Activated T-helper 1 cell treated with anti-CD3 and anti-CD28 coated beads, Interleukin-12 subunit alpha, Interleukin-12 subunit beta, Interleukin-2, Interleukin-4 antibody, amounts not matched to agents 30 ng/mL and 10 ng/mL and 1 ng/mL, durations not matched to agents 14 hours and 24 hours and 36 hours (primary cell): ENCODE measurements at regions not wholly inside any gene's neighbourhood (a gene's known extent, or its start where the extent isn't known, plus 50 kb on each side); places are given as distances from the start of the nearest gene placed in this dataset.
"Not testable (repeated sequence)": the region's sequence is repeated elsewhere in the genome, so short reads cannot be mapped to it uniquely, and the experiment has no call there.

Experiments used
- DNase-seq: peaks from one replicate; pipeline ENCODE4 v3.0.0; 2021; ENCODE audit warnings: low spot score
- H3K27ac Mint-ChIP-seq: one replicate; pipeline ENCODE4 v1.8.0; 2021; ENCODE audit warnings: mild to moderate bottlenecking, mixed read lengths
- H3K27me3 Mint-ChIP-seq: one replicate; pipeline ENCODE4 v1.8.0; 2022; ENCODE audit warnings: mild to moderate bottlenecking, moderate library complexity, mixed read lengths; ENCODE audit not compliant: insufficient read depth
- H3K36me3 Mint-ChIP-seq: one replicate; pipeline ENCODE4 v1.8.0; 2021; ENCODE audit warnings: low read depth, mixed read lengths
- H3K4me1 Mint-ChIP-seq: one replicate; pipeline ENCODE4 v1.8.0; 2021; ENCODE audit warnings: low read depth, mixed read lengths
- H3K4me3 Mint-ChIP-seq: one replicate; pipeline ENCODE4 v1.8.0; 2021; ENCODE audit warnings: mild to moderate bottlenecking, moderate library complexity, mixed read lengths
- H3K9me3 Mint-ChIP-seq: one replicate; pipeline ENCODE4 v1.8.0; 2021; ENCODE audit warnings: mixed read lengths
- intact Hi-C: fragments of 100-400 bp; cut with micrococcal nuclease; formaldehyde crosslinking; loops from one replicate; pipeline ENCODE4 v1.15.1; 2024

GRCh38 chr5:28398185-28398584 is 1359.8 kb upstream of the CDH9 start:
- H3K27me3 Mint-ChIP-seq: no peaks in the 10 kb centered on the region
- H3K27ac Mint-ChIP-seq: no peak overlapping the region
- DNase-seq: no peak
- H3K4me3 Mint-ChIP-seq: no peak overlapping the region
- peaks cover 38% of the 10 kb centered on the region for H3K9me3 Mint-ChIP-seq
- no peaks in the 10 kb centered on the region for H3K36me3 Mint-ChIP-seq
- intact Hi-C loops: no loop called here
- no peaks in the 10 kb centered on the region for H3K4me1 Mint-ChIP-seq

GRCh38 chr5:28397502-28397941 is 1359.1 kb upstream of the CDH9 start:
- no peaks in the 10 kb centered on the region for H3K36me3 Mint-ChIP-seq
- H3K27me3 Mint-ChIP-seq: no peaks in the 10 kb centered on the region
- H3K27ac Mint-ChIP-seq: no peak overlapping the region
- intact Hi-C loops: no loop called here
- no peak overlapping the region for H3K4me3 Mint-ChIP-seq
- no peak for DNase-seq
- peaks cover 33% of the 10 kb centered on the region for H3K9me3 Mint-ChIP-seq
- H3K4me1 Mint-ChIP-seq: no peaks in the 10 kb centered on the region

DNA sequence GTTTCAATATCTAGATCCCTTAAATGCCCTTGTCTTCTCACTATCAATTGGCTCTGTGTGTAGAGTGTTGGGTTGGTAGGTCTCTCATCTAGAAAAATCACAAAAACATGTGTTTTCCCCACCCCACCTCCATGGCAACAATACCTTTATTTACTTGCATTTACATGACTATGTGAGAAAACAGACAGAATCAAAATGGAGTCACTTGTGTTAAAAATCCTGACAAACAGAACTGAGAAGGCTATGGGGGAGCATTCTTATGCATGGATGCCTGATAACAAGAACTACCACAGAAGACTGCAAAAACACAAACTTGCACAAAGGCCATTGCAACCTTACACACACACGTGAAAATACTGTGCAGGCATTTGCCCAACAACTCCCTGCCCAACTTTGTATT is 1352.9 kb upstream of the CDH9 start:
- no peaks in the 10 kb centered on the region for H3K27me3 Mint-ChIP-seq

GRCh38 chr5:28390341-28390740 is 1352.0 kb upstream of the CDH9 start:
- Mint-ChIP-seq H3K36me3 (no peaks in the 10 kb centered on the region), H3K27me3 (no peaks in the 10 kb centered on the region), H3K27ac (no peak overlapping the region), H3K9me3 (peaks cover 9% of the 10 kb centered on the region), H3K4me3 (no peak overlapping the region), H3K4me1 (no peaks in the 10 kb centered on the region)
- no peak for DNase-seq
- intact Hi-C loops: no loop called here

More for the DNA sequence above, 1352.9 kb upstream of the CDH9 start:
- Mint-ChIP-seq H3K4me1 (no peaks in the 10 kb centered on the region), H3K27ac (no peak overlapping the region), H3K4me3 (no peak overlapping the region), H3K36me3 (no peaks in the 10 kb centered on the region), H3K9me3 (peaks cover 9% of the 10 kb centered on the region)
- intact Hi-C loops: no loop called here
- DNase-seq: no peak

DNA sequence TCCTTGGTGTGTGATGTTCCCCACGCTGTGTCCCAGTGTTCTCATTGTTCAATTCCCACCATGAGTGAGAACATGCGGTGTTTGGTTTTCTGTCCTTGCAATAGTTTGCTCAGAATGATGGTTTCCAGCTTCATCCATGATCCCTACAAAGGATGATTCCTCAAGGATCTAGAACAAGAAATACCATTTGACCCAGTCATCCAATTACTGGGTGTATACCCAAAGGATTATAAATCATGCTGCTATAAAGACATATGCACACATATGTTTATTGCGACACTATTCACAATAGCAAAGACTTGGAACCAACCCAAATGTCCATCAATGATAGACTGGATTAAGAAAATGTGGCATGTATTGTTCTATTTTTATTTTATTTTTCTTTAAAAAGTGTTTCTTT is 1351.3 kb upstream of the CDH9 start:
- H3K4me3 Mint-ChIP-seq, H3K36me3 Mint-ChIP-seq, H3K4me1 Mint-ChIP-seq, intact Hi-C loops, DNase-seq, H3K9me3 Mint-ChIP-seq, H3K27ac Mint-ChIP-seq, H3K27me3 Mint-ChIP-seq: not testable (repeated sequence)

GRCh38 chr5:28388428-28388827 is 1350.0 kb upstream of the CDH9 start:
- Mint-ChIP-seq H3K27me3 (no peaks in the 10 kb centered on the region), H3K27ac (no peak overlapping the region), H3K9me3 (peaks cover 4% of the 10 kb centered on the region), H3K36me3 (no peaks in the 10 kb centered on the region), H3K4me1 (no peaks in the 10 kb centered on the region), H3K4me3 (no peak overlapping the region)
- DNase-seq: no peak
- intact Hi-C loops: no loop called here

DNA sequence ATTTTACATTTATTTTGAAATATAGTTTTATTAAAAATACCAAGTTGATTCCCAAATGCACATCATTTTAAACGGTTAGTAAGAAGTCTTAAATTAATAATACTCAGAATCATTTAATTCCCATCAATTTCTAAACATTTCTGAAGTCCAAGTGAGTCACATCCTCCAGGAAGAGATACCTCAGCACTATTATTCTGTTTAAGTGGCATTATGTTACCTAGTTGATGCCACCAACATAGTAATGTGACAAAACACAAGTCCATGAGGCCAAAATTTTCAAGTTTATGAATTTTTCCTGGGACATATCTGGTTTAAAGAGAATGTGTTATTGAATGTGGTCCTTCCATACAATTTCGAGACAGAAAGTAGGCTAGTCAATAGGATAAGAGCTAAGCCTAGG is 1348.3 kb upstream of the CDH9 start:
- H3K27ac Mint-ChIP-seq: no peak overlapping the region
- H3K4me3 Mint-ChIP-seq: no peak overlapping the region
- no peak for DNase-seq
- H3K27me3 Mint-ChIP-seq: no peaks in the 10 kb centered on the region
- H3K4me1 Mint-ChIP-seq: no peaks in the 10 kb centered on the region
- H3K9me3 Mint-ChIP-seq: peaks cover 4% of the 10 kb centered on the region
- no peaks in the 10 kb centered on the region for H3K36me3 Mint-ChIP-seq
- intact Hi-C loops: no loop called here

GRCh38 chr5:28380167-28380566 is 1341.8 kb upstream of the CDH9 start:
- intact Hi-C loops: no loop called here
- no peaks in the 10 kb centered on the region for H3K27me3 Mint-ChIP-seq
- H3K36me3 Mint-ChIP-seq: no peaks in the 10 kb centered on the region

DNA sequence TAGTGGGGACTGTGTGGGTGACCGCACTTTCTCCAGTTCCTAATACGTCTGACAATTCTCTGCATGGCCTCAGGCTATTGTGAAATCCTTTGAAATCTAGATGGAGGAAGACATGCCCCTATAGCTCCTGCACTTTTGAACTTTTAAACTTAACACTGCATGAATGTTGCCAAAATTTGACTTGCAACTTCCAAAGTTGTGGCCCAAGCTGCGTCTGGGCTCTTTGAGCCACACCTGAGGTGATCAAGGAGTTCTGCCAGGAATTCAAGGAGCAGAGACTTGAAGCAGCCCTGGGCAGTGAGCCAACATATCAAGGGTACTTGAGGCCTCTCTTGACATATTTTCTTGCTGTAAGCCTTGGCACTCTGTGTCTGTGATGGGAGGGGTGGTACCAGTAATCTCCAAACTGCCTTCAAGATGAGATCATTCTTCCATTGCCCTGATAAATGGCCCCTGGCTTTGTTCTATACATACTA is 1336.1 kb upstream of the CDH9 start:
- peaks cover 26% of the 10 kb centered on the region for H3K9me3 Mint-ChIP-seq
- no peaks in the 10 kb centered on the region for H3K27me3 Mint-ChIP-seq
- no peaks in the 10 kb centered on the region for H3K36me3 Mint-ChIP-seq
- no peak for DNase-seq
- no peak overlapping the region for H3K4me3 Mint-ChIP-seq
- no peaks in the 10 kb centered on the region for H3K4me1 Mint-ChIP-seq
- intact Hi-C loops: no loop called here
- no peak overlapping the region for H3K27ac Mint-ChIP-seq

More at GRCh38 chr5:28380167-28380566, 1341.8 kb upstream of the CDH9 start:
- H3K4me1 Mint-ChIP-seq: no peaks in the 10 kb centered on the region
- no peak overlapping the region for H3K4me3 Mint-ChIP-seq
- no peak overlapping the region for H3K27ac Mint-ChIP-seq
- peaks cover 19% of the 10 kb centered on the region for H3K9me3 Mint-ChIP-seq
- DNase-seq: no peak

GRCh38 chr5:28370896-28371295 is 1332.5 kb upstream of the CDH9 start:
- Mint-ChIP-seq H3K27me3 (no peaks in the 10 kb centered on the region), H3K27ac (no peak overlapping the region), H3K4me3 (no peak overlapping the region), H3K36me3 (no peaks in the 10 kb centered on the region), H3K9me3 (peaks cover 25% of the 10 kb centered on the region), H3K4me1 (no peaks in the 10 kb centered on the region)
- intact Hi-C loops: no loop called here
- DNase-seq: no peak

DNA sequence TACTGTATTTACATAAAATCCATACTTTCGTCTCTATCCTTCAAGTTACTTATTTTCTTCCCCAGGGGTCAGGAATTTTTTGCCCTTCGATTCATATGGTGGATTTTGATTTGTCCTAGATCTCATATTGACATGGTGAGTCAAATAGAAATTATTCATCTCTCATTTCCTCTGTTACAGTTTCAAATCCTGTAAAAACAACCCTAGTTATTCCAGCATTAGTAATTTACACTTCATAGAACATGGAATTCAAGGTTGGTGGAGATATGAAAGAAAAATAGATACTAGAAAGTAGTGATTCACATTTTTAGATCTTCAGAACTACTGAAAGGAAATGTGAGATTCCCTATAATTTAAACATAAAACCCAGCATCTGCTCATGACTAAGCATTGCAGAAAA is 1331.0 kb upstream of the CDH9 start:
- Mint-ChIP-seq H3K36me3 (no peaks in the 10 kb centered on the region), H3K27ac (no peak overlapping the region), H3K4me1 (no peaks in the 10 kb centered on the region), H3K27me3 (no peaks in the 10 kb centered on the region), H3K9me3 (peaks cover 22% of the 10 kb centered on the region), H3K4me3 (no peak overlapping the region)
- no peak for DNase-seq
- intact Hi-C loops: no loop called here

DNA sequence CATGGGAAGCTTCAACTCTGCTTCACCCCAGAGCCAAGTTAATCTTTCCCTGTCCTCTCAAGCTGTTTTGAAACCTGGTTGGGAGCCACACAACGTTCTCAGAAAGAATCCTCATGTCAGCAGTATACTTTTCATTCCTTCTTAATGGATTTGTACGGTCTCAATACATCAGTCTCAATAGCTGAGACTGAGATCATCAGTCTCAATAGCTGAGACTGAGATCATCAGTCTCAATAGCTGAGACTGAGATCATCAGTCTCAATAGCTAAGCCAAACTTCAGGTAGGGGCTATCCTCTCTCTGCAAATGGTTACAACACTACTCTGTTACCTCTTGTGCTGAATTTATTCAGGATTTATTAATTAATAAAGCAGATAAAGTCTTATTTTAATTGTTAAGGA is 1317.4 kb upstream of the CDH9 start:
- Mint-ChIP-seq H3K27ac (no peak overlapping the region), H3K27me3 (no peaks in the 10 kb centered on the region), H3K4me3 (no peak overlapping the region), H3K4me1 (no peaks in the 10 kb centered on the region), H3K9me3 (peaks cover 5% of the 10 kb centered on the region), H3K36me3 (no peaks in the 10 kb centered on the region)
- intact Hi-C loops: no loop called here
- DNase-seq: no peak

- intact Hi-C loops: no loop called here
- no peak overlapping the region for H3K27ac Mint-ChIP-seq
- H3K4me3 Mint-ChIP-seq: no peak overlapping the region
- H3K9me3 Mint-ChIP-seq: peaks cover 23% of the 10 kb centered on the region
- no peaks in the 10 kb centered on the region for H3K36me3 Mint-ChIP-seq
- DNase-seq: no peak
- H3K4me1 Mint-ChIP-seq: no peaks in the 10 kb centered on the region
- H3K27me3 Mint-ChIP-seq: no peaks in the 10 kb centered on the region
Observed at GRCh38 chr5:28346696-28347095, 1308.3 kb upstream of the CDH9 start.

GRCh38 chr5:28344836-28345433 is 1306.5 kb upstream of the CDH9 start:
- H3K27me3 Mint-ChIP-seq: no peaks in the 10 kb centered on the region
- no peaks in the 10 kb centered on the region for H3K36me3 Mint-ChIP-seq
- peaks cover 17% of the 10 kb centered on the region for H3K9me3 Mint-ChIP-seq
- no peak overlapping the region for H3K4me3 Mint-ChIP-seq
- no peak for DNase-seq
- intact Hi-C loops: no loop called here
- H3K27ac Mint-ChIP-seq: no peak overlapping the region
- no peaks in the 10 kb centered on the region for H3K4me1 Mint-ChIP-seq
